ENCODE measurements at regions not wholly inside any gene's neighbourhood (a gene's known extent, or its start where the extent isn't known, plus 50 kb on each side); places are given as distances from the start of the nearest gene placed in this dataset.

DNA sequence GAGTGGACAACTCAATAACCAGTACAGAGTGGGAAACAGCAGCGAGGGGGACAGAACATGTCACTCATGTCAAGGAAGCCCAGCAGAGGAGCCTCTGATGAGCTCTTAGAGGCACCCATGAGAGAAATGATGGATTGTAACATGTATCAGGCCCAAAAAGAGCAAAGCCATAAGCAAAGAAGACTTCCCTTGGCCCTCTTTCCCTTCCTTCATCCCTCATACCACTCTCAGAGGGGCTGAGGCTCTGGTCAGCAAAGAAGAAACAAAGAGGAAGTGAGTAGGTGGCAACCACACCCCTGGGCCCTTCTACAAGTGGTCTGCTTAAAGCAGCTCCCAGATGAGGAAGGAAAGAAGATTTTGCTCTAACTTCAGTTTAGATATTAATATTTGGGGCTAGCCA is 112.8 kb downstream of the CDC42EP3 start:
- TF ChIP-seq, protein P1, sequence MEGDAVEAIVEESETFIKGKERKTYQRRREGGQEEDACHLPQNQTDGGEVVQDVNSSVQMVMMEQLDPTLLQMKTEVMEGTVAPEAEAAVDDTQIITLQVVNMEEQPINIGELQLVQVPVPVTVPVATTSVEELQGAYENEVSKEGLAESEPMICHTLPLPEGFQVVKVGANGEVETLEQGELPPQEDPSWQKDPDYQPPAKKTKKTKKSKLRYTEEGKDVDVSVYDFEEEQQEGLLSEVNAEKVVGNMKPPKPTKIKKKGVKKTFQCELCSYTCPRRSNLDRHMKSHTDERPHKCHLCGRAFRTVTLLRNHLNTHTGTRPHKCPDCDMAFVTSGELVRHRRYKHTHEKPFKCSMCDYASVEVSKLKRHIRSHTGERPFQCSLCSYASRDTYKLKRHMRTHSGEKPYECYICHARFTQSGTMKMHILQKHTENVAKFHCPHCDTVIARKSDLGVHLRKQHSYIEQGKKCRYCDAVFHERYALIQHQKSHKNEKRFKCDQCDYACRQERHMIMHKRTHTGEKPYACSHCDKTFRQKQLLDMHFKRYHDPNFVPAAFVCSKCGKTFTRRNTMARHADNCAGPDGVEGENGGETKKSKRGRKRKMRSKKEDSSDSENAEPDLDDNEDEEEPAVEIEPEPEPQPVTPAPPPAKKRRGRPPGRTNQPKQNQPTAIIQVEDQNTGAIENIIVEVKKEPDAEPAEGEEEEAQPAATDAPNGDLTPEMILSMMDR (IDR thresholded peaks at IDR 0.05) = no peak
- no peak for TF ChIP-seq POLR2A (IDR thresholded peaks at IDR 0.05)
